ENCODE measurements at regions not wholly inside any gene's neighbourhood (a gene's known extent, or its start where the extent isn't known, plus 50 kb on each side); places are given as distances from the start of the nearest gene placed in this dataset.

GRCh38 chr3:65200310-65200970, 512.6 kb upstream of the ADAMTS9 start:
- no peaks in the 10 kb centered on the region for H3K4me1 ChIP-seq
- no peak for ATAC-seq
- no peaks in the 10 kb centered on the region for H3K27me3 ChIP-seq
- H3K9me3 ChIP-seq, result no peaks in the 10 kb centered on the region
- 71 to 77% methylated on average over 2 to 5 of the region's 5 CpGs for WGBS, 2 donors (ENCODE audit: low coverage in 1 of 2)
- H3K36me3 ChIP-seq, result no peaks in the 10 kb centered on the region
- no peak overlapping the region for H3K4me3 ChIP-seq
- TF ChIP-seq EP300 (IDR thresholded peaks at IDR 0.05) (no peak), POLR2A (IDR thresholded peaks at IDR 0.05) (no peak), CTCF (IDR thresholded peaks at IDR 0.05) (no peak), POLR2AphosphoS5 (IDR thresholded peaks at IDR 0.05) (no peak)
- H3K27ac ChIP-seq, result no peak overlapping the region

- H3K27me3 ChIP-seq, result no peaks in the 10 kb centered on the region
- no peak for ATAC-seq
- no peak overlapping the region for H3K4me3 ChIP-seq
- H3K9me3 ChIP-seq, result no peaks in the 10 kb centered on the region
- no peak overlapping the region for H3K27ac ChIP-seq
- no peaks in the 10 kb centered on the region for H3K4me1 ChIP-seq
- WGBS, 2 donors (ENCODE audit: low coverage in 1 of 2), result 50 to 63% methylated on average over 2 to 3 of the region's 3 CpGs
- TF ChIP-seq EP300 (IDR thresholded peaks at IDR 0.05) (no peak), POLR2AphosphoS5 (IDR thresholded peaks at IDR 0.05) (no peak), POLR2A (IDR thresholded peaks at IDR 0.05) (no peak), CTCF (IDR thresholded peaks at IDR 0.05) (no peak)
- no peaks in the 10 kb centered on the region for H3K36me3 ChIP-seq
These were observed 508.9 kb upstream of the ADAMTS9 start for GRCh38 chr3:65196663-65197062.

- Histone ChIP-seq H3K36me3 (no peaks in the 10 kb centered on the region), H3K4me1 (no peaks in the 10 kb centered on the region), H3K4me3 (no peak overlapping the region), H3K27ac (no peak overlapping the region), H3K27me3 (no peaks in the 10 kb centered on the region), H3K9me3 (no peaks in the 10 kb centered on the region)
- 76 to 79% methylated on average over 7 to 8 of the region's 8 CpGs for WGBS, 2 donors (ENCODE audit: low coverage in 1 of 2)
- no peak for ATAC-seq
- TF ChIP-seq CTCF (IDR thresholded peaks at IDR 0.05), result no peak
These were observed 507.6 kb upstream of the ADAMTS9 start for GRCh38 chr3:65195211-65196006.

GRCh38 chr3:65194744-65195143, 506.9 kb upstream of the ADAMTS9 start:
- TF ChIP-seq POLR2AphosphoS5 (IDR thresholded peaks at IDR 0.05) (no peak), CTCF (IDR thresholded peaks at IDR 0.05) (no peak), POLR2A (IDR thresholded peaks at IDR 0.05) (no peak), EP300 (IDR thresholded peaks at IDR 0.05) (no peak)
- Histone ChIP-seq H3K27me3 (no peaks in the 10 kb centered on the region), H3K9me3 (no peaks in the 10 kb centered on the region), H3K4me1 (no peaks in the 10 kb centered on the region), H3K27ac (no peak overlapping the region), H3K4me3 (no peak overlapping the region), H3K36me3 (no peaks in the 10 kb centered on the region)
- no peak for ATAC-seq
- WGBS, 2 donors (ENCODE audit: low coverage in 1 of 2), result 89 to 98% methylated on average over 3 to 4 of the region's 4 CpGs

All from gastroesophageal sphincter (tissue), 4 donors.